ENCODE measurements at regions not wholly inside any gene's neighbourhood (a gene's known extent, or its start where the extent isn't known, plus 50 kb on each side); places are given as distances from the start of the nearest gene placed in this dataset.

- TF ChIP-seq CTCF (conservative IDR thresholded peaks at IDR 0.05; ENCODE audit: low read depth in 2 of 2) (no peak), REST (IDR thresholded peaks at IDR 0.05; ENCODE audit: unreplicated experiment) (no peak), EZH2 (IDR thresholded peaks at IDR 0.05; ENCODE audit: low read depth, unreplicated experiment) (no peak), POLR2AphosphoS5 (IDR thresholded peaks at IDR 0.05; ENCODE audit: low read depth) (no peak), EZH2phosphoT487 (IDR thresholded peaks at IDR 0.05; ENCODE audit: unreplicated experiment) (no peak), ZNF331 (CRISPR knock-in tag; IDR thresholded peaks at IDR 0.05; ENCODE audit: low read depth) (no peak), JUNB (IDR thresholded peaks at IDR 0.05; ENCODE audit: unreplicated experiment) (no peak), ZNF462 (CRISPR knock-in tag; IDR thresholded peaks at IDR 0.05) (no peak), CREB1 (CRISPR knock-in tag; IDR thresholded peaks at IDR 0.05; ENCODE audit: low read depth) (no peak), NANOG (IDR thresholded peaks at IDR 0.05; ENCODE audit: borderline replicate concordance) (no peak), ZNF114 (CRISPR knock-in tag; IDR thresholded peaks at IDR 0.05) (no peak), ETS1 (IDR thresholded peaks at IDR 0.05) (no peak)
Measured at GRCh38 chr18:49697049-49697448, 116.3 kb downstream of the ACAA2 start.

Data from GM23338 (cell line).